ENCODE measurements at regions not wholly inside any gene's neighbourhood (a gene's known extent, or its start where the extent isn't known, plus 50 kb on each side); places are given as distances from the start of the nearest gene placed in this dataset.
"Not testable (repeated sequence)": the region's sequence is repeated elsewhere in the genome, so short reads cannot be mapped to it uniquely, and the experiment has no call there.

DNA sequence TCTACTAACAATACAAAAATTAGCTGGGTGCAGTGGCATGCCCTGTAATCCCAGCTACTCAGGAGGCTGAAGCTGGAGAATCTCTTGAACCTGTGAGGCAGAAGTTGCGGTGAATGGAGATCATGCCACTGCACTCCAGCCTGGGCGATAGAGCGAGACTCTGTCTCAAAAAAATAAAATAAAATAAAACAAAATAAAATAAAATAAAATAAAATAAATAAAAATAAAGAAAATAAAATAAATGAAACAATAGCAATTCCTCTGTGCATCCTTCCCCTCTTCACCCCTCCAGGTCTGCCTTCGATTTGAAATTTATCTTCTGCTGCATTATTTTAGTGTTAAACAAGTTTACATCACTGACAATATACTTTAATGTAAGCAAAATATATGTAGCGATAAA, 63.0 kb upstream of the UXS1 start:
- H3K9me3 ChIP-seq (ENCODE audit: low read length) = no peaks in the 10 kb centered on the region
- H3K4me2 ChIP-seq (ENCODE audit: low read length) = no peak overlapping the region
- no peak overlapping the region for H3K27ac ChIP-seq (ENCODE audit: low read length)
- ATAC-seq = no peak
- no peaks in the 10 kb centered on the region for H3K9me2 ChIP-seq (replicated peaks; ENCODE audit: low read length)
- no peaks in the 10 kb centered on the region for H4K20me1 ChIP-seq (ENCODE audit: low read length)
- H3K27me3 ChIP-seq (ENCODE audit: low read length) = no peaks in the 10 kb centered on the region
- H3K4me1 ChIP-seq (ENCODE audit: insufficient read depth, low read length) = no peaks in the 10 kb centered on the region
- no peak overlapping the region for H2AFZ ChIP-seq (ENCODE audit: low read length)
- H3K79me2 ChIP-seq (ENCODE audit: low read length) = no peaks in the 10 kb centered on the region
- H3F3A ChIP-seq (ENCODE audit: low read length, unreplicated experiment) = no peaks in the 10 kb centered on the region
- H3K36me3 ChIP-seq (ENCODE audit: low read depth, low read length) = no peaks in the 10 kb centered on the region
- TF ChIP-seq, protein P1, sequence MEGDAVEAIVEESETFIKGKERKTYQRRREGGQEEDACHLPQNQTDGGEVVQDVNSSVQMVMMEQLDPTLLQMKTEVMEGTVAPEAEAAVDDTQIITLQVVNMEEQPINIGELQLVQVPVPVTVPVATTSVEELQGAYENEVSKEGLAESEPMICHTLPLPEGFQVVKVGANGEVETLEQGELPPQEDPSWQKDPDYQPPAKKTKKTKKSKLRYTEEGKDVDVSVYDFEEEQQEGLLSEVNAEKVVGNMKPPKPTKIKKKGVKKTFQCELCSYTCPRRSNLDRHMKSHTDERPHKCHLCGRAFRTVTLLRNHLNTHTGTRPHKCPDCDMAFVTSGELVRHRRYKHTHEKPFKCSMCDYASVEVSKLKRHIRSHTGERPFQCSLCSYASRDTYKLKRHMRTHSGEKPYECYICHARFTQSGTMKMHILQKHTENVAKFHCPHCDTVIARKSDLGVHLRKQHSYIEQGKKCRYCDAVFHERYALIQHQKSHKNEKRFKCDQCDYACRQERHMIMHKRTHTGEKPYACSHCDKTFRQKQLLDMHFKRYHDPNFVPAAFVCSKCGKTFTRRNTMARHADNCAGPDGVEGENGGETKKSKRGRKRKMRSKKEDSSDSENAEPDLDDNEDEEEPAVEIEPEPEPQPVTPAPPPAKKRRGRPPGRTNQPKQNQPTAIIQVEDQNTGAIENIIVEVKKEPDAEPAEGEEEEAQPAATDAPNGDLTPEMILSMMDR (conservative IDR thresholded peaks at IDR 0.05; ENCODE audit: low read depth, low read length) = no peak
- TF ChIP-seq EZH2 (IDR thresholded peaks at IDR 0.05; ENCODE audit: low read length, unreplicated experiment) = no peak
- no peak for TF ChIP-seq EZH2phosphoT487 (IDR thresholded peaks at IDR 0.05; ENCODE audit: borderline replicate concordance, low read length)
- no peak overlapping the region for H3K9ac ChIP-seq (ENCODE audit: low read length)
- ChIA-PET CTCF (no interaction called here), POLR2A (ENCODE audit: unreplicated experiment) (no interaction called here)
- H3K4me3 ChIP-seq (ENCODE audit: low read length) = no peak overlapping the region
- intact Hi-C loops (cut with micrococcal nuclease) = no loop called here
- no peak for DNase-seq
- BruUV-seq (replicated peaks) = no TSS peak

DNA sequence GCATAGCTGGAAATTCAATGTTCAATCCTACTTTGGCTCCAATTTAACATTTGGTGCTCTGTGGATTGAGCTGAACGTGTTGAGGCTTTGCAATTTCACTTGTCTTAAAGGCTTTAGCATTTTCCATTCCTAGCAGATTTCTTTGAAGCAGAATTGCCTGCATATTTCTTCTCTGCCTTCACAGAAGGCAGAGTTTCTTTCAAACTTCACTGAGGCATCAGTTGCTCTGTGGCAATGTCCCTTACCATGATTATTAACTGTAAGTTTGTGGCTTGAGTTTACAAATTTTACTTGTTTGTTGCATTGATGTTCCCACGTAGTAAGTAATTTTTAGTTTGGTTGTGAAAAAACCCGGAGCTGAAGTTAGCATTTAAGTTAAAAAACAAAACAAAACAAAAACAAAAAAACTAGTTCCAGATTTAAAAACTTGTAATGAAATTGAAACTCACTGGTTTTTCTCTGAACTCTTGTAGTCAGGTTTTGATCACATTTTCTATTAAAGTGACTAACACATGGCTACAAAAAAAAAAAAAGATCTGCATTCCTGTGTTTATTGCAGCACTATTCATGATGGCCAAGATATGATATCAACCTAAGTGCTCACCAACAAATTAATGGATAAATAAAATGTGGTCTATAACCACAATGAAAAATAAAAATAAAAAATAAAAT, 55.2 kb upstream of the UXS1 start:
- intact Hi-C loops (cut with micrococcal nuclease); CTCF ChIA-PET: not testable (repeated sequence)

DNA sequence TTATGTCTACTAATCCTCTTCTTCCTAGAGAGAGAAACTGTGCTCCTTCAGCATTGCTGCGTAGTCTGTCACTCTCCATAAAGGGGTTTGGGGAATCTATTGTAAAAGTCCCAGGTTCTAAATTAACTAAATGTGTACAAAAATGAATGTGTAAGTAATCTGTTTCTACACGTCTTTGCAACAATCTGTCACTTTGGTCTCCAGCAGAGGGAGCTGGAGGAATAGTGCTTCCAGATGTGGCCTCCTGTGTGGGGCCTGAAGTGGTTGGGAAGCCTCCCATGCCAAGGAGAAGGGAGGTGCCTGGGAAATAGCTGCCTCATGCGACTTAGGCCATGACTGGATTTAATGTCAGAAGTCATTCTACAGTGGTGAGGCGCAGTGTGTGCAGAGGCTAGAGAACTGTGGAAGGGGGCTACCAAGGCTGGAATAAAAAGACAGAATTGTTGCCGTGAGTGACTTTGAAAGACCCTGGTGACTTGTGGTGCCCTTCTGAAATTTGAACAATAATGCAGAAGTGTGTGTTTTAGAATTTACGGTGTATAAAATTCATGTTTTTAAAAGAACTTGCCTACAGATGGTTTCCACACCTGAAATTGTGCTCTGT, 54.5 kb upstream of the UXS1 start:
- peak; percentile 82 for ATAC-seq
- H3K36me3 ChIP-seq (ENCODE audit: low read depth, low read length); intact Hi-C loops (cut with micrococcal nuclease); H3K4me2 ChIP-seq (ENCODE audit: low read length); H3K9ac ChIP-seq (ENCODE audit: low read length); H3K27ac ChIP-seq (ENCODE audit: low read length); H3K4me1 ChIP-seq (ENCODE audit: insufficient read depth, low read length); H3K9me3 ChIP-seq (ENCODE audit: low read length); DNase-seq; H3K79me2 ChIP-seq (ENCODE audit: low read length); H3K9me2 ChIP-seq (replicated peaks; ENCODE audit: low read length); H3F3A ChIP-seq (ENCODE audit: low read length, unreplicated experiment); H2AFZ ChIP-seq (ENCODE audit: low read length); POLR2A ChIA-PET (ENCODE audit: unreplicated experiment); H3K4me3 ChIP-seq (ENCODE audit: low read length); H3K27me3 ChIP-seq (ENCODE audit: low read length); BruUV-seq (replicated peaks); H4K20me1 ChIP-seq (ENCODE audit: low read length): not testable (repeated sequence)
- CTCF ChIA-PET = interaction anchor here (0.7 kb wide), 1 partner anchor 57 kb away, joined by 3 read pairs; no protein-coding TSS in a partner anchor
- TF ChIP-seq, protein P1 (conservative IDR thresholded peaks at IDR 0.05; ENCODE audit: low read depth, low read length) = peak; percentile 39

More for the DNA sequence above, 55.2 kb upstream of the UXS1 start:
- H3K4me1 ChIP-seq (ENCODE audit: insufficient read depth, low read length); H3F3A ChIP-seq (ENCODE audit: low read length, unreplicated experiment); H3K4me3 ChIP-seq (ENCODE audit: low read length); POLR2A ChIA-PET (ENCODE audit: unreplicated experiment); H4K20me1 ChIP-seq (ENCODE audit: low read length); H3K9me3 ChIP-seq (ENCODE audit: low read length); ATAC-seq; H3K27me3 ChIP-seq (ENCODE audit: low read length); H3K36me3 ChIP-seq (ENCODE audit: low read depth, low read length); H3K9ac ChIP-seq (ENCODE audit: low read length); H3K79me2 ChIP-seq (ENCODE audit: low read length); DNase-seq; H3K4me2 ChIP-seq (ENCODE audit: low read length); H2AFZ ChIP-seq (ENCODE audit: low read length); H3K27ac ChIP-seq (ENCODE audit: low read length); H3K9me2 ChIP-seq (replicated peaks; ENCODE audit: low read length); BruUV-seq (replicated peaks): not testable (repeated sequence)
